HG03025 (cell line): ENCODE measurements at regions not wholly inside any gene's neighbourhood (a gene's known extent, or its start where the extent isn't known, plus 50 kb on each side); places are given as distances from the start of the nearest gene placed in this dataset.
"Not testable (repeated sequence)": the region's sequence is repeated elsewhere in the genome, so short reads cannot be mapped to it uniquely, and the experiment has no call there.

Experiments used
- ATAC-seq: cut with Tn5 transposase; IDR thresholded peaks from one replicate; pipeline ENCODE4 v1.9.1; 2021; ENCODE audit warnings: mild to moderate bottlenecking, moderate library complexity; ENCODE audit not compliant: unreplicated experiment, low FRiP score

- not testable (repeated sequence) for ATAC-seq
These were observed 204.3 kb upstream of the IRF2BP2 start for GRCh38 chr1:234814235-234814634.

- ATAC-seq: not testable (repeated sequence)
These were observed 201.8 kb upstream of the IRF2BP2 start for GRCh38 chr1:234811824-234812223.

- not testable (repeated sequence) for ATAC-seq
These were observed 200.7 kb upstream of the IRF2BP2 start for GRCh38 chr1:234810726-234811125.

GRCh38 chr1:234809854-234810245, 199.9 kb upstream of the IRF2BP2 start:
- ATAC-seq: not testable (repeated sequence)

DNA sequence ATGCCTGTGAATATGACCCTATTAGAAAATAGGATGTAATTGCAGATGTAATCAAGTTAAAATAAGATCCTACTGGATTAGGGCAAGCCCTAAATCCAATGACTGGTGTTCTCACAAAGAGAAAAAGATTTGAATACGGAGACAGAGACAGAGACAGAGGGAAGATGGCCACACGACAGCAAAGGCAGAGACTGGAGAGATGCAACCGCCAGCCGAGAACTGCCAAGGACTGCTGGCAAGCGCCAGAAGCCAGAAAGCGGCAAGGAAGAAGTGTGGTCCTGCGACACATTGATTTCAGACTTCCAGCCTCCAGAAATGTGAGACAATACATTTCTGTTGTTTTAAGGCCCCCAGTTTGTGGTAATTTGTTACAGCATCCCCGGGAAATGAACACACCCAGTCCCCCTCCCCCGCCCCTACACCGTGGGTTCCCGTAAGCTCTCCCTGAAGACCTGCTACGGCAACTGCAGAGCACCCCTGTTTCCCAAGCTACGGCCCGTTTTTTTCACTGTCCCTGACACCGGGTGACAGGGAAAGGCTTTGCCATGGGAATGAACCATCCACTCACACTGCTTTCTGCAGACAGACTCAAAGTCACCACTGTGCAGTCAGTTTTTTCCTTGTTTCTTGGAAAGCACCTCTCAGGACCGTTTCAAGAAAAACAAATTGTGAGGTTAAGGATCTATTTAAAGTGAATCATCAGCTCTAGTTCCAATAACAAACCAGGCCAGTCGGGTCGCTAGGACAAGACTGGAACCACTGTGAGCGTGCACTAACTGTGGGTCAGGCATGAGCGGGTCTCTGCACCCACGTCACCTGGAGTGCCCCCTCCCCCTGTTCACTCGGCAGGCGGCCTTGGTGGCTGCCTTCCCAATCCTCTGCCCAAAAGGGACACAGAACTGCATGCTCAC, 199.2 kb upstream of the IRF2BP2 start:
- not testable (repeated sequence) for ATAC-seq

DNA sequence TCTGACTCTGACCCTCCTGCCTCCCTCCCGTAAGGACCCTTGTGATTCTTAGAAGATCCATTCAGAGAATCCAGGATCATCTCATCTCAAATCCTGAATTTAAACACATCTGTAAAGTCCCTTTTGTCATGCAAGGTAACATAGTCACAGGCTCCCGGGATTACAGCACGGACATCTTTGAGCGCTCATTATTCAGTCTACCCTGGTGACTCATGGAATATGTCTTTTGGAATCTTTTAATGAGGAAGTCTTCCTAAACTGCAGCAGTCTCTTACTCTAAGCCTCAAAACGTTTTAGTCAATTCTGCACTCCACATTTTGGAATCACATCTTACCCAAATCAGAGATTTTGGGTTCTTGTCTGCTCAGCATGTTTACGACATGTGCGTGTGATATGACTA, 198.5 kb upstream of the IRF2BP2 start:
- ATAC-seq: not testable (repeated sequence)

DNA sequence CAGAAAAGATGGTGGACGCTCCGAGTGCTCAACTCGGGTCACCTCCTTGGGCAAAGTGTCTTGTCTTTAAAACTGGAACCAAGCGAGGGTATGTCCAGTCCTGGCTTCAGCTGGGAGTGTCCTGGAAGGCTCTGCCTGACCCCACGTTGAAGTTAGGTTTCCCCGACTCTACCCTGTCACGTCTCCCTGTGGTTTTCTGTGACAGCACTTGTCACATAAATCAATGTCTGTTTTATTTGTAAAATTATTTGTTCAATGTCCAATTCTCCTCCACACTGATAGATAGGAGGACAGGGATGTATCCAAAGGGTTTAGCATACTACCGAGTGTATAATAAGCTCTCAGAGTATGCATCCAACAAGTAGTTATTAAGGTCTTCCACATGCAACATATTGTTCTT, 197.7 kb upstream of the IRF2BP2 start:
- ATAC-seq: not testable (repeated sequence)

GRCh38 chr1:234802586-234802985, 192.6 kb upstream of the IRF2BP2 start:
- ATAC-seq: not testable (repeated sequence)

DNA sequence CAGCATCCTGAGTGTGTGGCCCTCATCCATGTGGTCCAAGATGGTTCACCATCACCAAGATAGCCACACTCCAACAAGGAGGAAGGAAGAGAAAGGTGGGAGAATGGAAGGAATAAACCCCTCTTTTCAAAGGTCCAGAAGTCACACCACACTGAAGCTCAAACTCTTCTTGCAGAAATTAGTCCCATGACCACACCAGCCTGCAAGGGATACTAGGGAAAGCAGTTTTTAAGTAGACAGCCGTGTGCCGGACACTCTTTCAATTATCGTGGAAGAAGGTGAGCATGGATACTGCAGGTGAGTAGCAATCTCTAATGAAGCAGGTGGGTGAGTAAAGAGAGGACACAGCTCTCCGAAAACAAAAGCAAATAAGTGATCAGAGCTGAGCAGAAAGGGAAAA, 191.7 kb upstream of the IRF2BP2 start:
- not testable (repeated sequence) for ATAC-seq

DNA sequence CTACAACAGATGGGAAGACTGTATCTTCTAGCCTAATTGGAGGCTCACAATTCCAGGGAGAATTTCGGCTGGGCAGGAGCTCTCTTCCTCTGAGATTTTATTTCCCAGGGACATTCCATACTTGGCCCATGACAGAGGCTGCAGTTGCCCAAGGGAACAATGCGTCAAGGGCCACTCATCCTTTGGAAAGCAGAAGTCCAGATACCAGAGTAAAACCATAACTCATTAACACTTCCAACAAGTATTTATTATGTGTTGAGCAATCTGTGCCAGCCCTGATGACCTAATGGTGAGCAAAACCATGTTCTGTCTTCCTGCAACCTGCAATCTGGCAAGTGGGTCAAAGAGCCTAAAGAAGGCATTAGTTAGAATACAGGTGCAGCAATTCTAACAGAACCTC, 191.2 kb upstream of the IRF2BP2 start:
- ATAC-seq: not testable (repeated sequence)

DNA sequence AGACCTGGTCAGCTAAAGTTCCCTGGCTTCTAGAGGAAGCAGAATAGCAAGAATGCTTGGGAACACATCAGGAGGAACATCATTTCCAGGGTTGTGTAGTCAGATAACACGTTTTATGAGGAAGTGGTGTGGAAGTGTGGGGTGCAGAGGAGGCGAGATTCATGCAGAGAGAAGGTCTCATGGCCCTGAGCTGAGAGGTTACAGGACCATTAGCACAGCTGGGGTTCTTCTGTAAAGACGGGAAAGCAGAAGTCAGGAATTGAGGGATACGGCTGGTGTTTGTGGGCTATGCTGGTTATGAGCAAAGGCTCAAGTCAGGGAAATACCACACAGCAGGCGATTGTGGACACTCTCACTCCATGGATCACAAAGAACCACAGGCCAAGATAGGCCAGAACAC, 190.6 kb upstream of the IRF2BP2 start:
- not testable (repeated sequence) for ATAC-seq

DNA sequence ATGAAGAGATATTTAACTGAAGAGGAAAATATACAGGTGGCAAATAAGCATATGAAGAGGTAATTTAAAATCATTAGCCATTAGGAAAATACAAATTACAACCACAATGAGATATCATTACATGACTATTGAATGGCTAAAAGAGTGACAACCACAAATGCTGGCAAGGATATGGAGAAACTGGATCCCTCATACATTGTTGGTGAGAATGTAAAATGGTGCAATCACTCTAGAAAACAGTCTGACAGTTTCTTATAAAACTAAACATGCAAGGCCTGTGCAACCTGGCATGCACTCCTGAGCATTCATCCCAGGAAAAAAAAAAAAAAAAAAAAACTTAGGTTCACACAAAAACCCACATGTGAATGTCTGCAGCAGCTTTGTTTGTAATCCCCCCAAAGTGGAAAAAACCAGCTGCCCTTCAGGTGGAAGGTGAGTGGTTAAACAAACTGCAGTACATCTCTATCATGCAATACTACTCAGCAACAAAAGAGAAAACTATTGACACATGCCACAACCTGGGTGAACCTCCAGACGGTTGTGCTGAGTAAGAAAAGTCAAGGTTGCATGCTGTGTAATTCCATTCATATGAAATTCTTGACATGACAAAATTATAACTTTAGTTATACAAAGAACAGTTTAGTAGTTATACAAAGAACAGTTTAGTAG, 189.2 kb upstream of the IRF2BP2 start:
- ATAC-seq: not testable (repeated sequence)

GRCh38 chr1:234797216-234797615, 187.2 kb upstream of the IRF2BP2 start:
- not testable (repeated sequence) for ATAC-seq

DNA sequence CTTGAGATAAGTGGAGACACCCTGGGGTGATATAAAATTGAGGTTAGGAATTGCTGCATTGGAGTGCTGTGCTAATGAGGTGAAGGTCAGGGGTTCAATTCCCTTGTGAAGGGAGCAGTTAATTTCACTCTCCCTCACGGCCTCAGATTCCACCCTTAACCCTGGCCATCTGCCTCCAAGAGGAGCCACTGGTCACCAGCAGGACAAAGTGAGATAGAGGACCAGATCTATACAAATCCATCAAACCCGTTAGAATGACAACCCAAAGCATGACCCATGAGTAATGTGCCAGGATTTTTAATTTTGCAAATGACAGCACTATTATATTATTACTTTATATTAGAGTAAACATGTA, 186.4 kb upstream of the IRF2BP2 start:
- not testable (repeated sequence) for ATAC-seq

DNA sequence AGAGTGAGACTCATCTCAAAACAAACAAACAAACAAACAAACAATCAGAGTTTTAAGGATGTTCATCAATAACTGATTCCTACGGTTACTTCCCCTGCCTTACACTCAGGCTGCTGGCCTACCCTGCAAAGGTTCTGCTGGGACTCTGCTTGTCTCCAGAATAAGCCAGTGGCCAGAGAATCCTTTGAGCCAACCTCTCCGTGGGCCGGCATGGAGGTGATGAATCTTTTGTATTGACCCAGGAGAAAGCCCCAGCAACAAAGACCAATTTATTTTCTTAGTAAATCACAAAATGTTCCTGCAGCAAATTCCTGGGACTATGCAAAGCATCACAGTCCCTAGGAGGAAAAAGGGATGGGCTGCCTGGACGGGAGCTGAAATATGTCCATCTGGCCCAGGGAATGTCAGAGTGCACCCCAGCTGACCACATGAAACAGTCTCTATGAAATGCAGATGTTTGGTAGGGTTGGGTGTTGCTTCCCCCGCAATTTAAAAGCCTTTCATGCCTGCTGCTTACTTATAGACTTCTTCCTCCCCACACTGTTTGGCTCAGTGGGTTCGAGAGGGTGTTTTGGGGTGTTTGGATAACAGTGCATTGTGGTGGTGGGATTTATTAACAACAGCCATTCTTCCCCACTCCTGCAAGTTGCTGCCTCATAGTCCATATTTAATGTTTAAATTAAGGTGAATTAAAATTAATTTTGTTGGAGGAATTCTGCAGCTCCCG, 185.9 kb upstream of the IRF2BP2 start:
- not testable (repeated sequence) for ATAC-seq

- not testable (repeated sequence) for ATAC-seq
These were observed 185.0 kb upstream of the IRF2BP2 start for GRCh38 chr1:234795007-234795406.

GRCh38 chr1:234794452-234794851, 184.5 kb upstream of the IRF2BP2 start:
- not testable (repeated sequence) for ATAC-seq

GRCh38 chr1:234793924-234794323, 183.9 kb upstream of the IRF2BP2 start:
- not testable (repeated sequence) for ATAC-seq

- ATAC-seq: not testable (repeated sequence)
These were observed 182.4 kb upstream of the IRF2BP2 start for GRCh38 chr1:234792221-234792864.

DNA sequence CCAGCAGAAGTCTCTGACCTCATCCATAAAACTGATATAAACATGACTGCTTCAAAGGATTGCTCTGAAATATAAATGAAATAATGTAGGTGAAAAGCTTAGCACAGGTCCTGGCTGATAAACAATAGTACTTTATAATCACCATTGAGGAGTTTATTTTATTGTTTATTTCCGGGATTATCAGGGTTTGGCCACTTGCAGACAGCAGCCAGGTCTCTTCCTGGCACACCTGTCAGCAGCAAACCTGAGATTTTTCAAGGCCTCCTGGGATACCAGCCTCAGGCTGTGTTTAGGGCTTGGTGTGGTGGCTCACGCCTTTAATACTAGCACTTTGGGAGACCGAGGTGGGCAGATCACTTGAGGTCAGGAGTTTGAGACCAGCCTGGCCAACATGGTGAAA, 181.6 kb upstream of the IRF2BP2 start:
- ATAC-seq: not testable (repeated sequence)
